Osteoblast (primary cell): ENCODE measurements at regions not wholly inside any gene's neighbourhood (a gene's known extent, or its start where the extent isn't known, plus 50 kb on each side); places are given as distances from the start of the nearest gene placed in this dataset.

Source experiments
- DNase-seq: peaks from one replicate; pipeline ENCODE4 v3.0.0; 2011; ENCODE audit warnings: low spot score, mixed read lengths; ENCODE audit not compliant: insufficient read length; ENCODE audit errors: missing footprints
- H2AFZ ChIP-seq: 2 replicates; pipeline ENCODE4 v1.6.0; 2011; ENCODE audit warnings: mild to moderate bottlenecking, low read length
- H3K27ac ChIP-seq: 2 replicates; pipeline ENCODE4 v1.5.1; 2011; ENCODE audit warnings: mild to moderate bottlenecking, low read depth, low read length, moderate library complexity
- H3K27me3 ChIP-seq: 2 replicates; pipeline ENCODE4 v1.6.0; 2012; ENCODE audit warnings: mild to moderate bottlenecking, control low read depth, inconsistent platforms, low read length, moderate library complexity; ENCODE audit not compliant: insufficient read depth
- H3K36me3 ChIP-seq: 2 replicates; pipeline ENCODE4 v1.5.1; 2011; ENCODE audit warnings: mild to moderate bottlenecking, low read length, control low read depth, moderate library complexity; ENCODE audit not compliant: insufficient read depth
- H3K4me1 ChIP-seq: 2 replicates; pipeline ENCODE4 v1.5.1; 2011; ENCODE audit warnings: mild to moderate bottlenecking, low read length, control low read depth, moderate library complexity; ENCODE audit not compliant: insufficient read depth
- H3K4me2 ChIP-seq: 2 replicates; pipeline ENCODE4 v1.6.0; 2011; ENCODE audit warnings: mild to moderate bottlenecking, low read length; ENCODE audit not compliant: insufficient read depth
- H3K4me3 ChIP-seq: fragments of 200-600 bp; sonication (generic); 3 replicates; pipeline ENCODE4 v1.5.1; 2012; ENCODE audit warnings: mild to moderate bottlenecking, low read length, inconsistent platforms; ENCODE audit not compliant: insufficient read depth
- H3K79me2 ChIP-seq: 2 replicates; pipeline ENCODE4 v1.6.0; 2012; ENCODE audit warnings: mild to moderate bottlenecking, low read length, control low read depth, inconsistent platforms; ENCODE audit not compliant: insufficient read depth
- H3K9me3 ChIP-seq: 2 replicates; pipeline ENCODE4 v1.5.1; 2011; ENCODE audit warnings: low read depth, low read length, control low read depth
- H4K20me1 ChIP-seq: 2 replicates; pipeline ENCODE4 v1.6.0; 2012; ENCODE audit warnings: mild to moderate bottlenecking, low read length, control low read depth; ENCODE audit not compliant: insufficient read depth
- CTCF ChIP-seq: IDR thresholded peaks from 2 replicates; pipeline ENCODE4 v1.5.1; 2011; ENCODE audit warnings: mild to moderate bottlenecking, low read depth, low read length, moderate library complexity; ENCODE audit errors: extremely low read depth

GRCh38 chr3:46102780-46103130 is 75.5 kb upstream of the XCR1 start:
- Histone ChIP-seq H3K4me2 (no peak overlapping the region), H3K4me1 (peaks cover 13% of the 10 kb centered on the region), H2AFZ (no peak overlapping the region), H3K27me3 (peaks cover 21% of the 10 kb centered on the region), H3K9me3 (no peaks in the 10 kb centered on the region), H4K20me1 (no peaks in the 10 kb centered on the region), H3K79me2 (no peaks in the 10 kb centered on the region), H3K4me3 (no peak overlapping the region), H3K36me3 (no peaks in the 10 kb centered on the region), H3K27ac (no peak overlapping the region)
- DNase-seq = no peak
- no peak for TF ChIP-seq CTCF

GRCh38 chr3:46102059-46102779 is 74.9 kb upstream of the XCR1 start:
- H3K36me3 ChIP-seq = no peaks in the 10 kb centered on the region
- no peaks in the 10 kb centered on the region for H3K79me2 ChIP-seq
- H3K4me2 ChIP-seq = no peak overlapping the region
- no peak overlapping the region for H3K27ac ChIP-seq
- peaks cover 18% of the 10 kb centered on the region for H3K4me1 ChIP-seq
- peaks cover 17% of the 10 kb centered on the region for H3K27me3 ChIP-seq
- no peaks in the 10 kb centered on the region for H4K20me1 ChIP-seq
- H3K9me3 ChIP-seq = no peaks in the 10 kb centered on the region
- TF ChIP-seq CTCF = no peak
- peak; percentile 39 for DNase-seq
- no peak overlapping the region for H3K4me3 ChIP-seq
- no peak overlapping the region for H2AFZ ChIP-seq

GRCh38 chr3:46100812-46101211 is 73.5 kb upstream of the XCR1 start:
- no peak for TF ChIP-seq CTCF

GRCh38 chr3:46098319-46098761 is 71.1 kb upstream of the XCR1 start:
- H3K4me2 ChIP-seq = peak overlapping the region; percentile 49

More at GRCh38 chr3:46100812-46101211, 73.5 kb upstream of the XCR1 start:
- Histone ChIP-seq H3K27me3 (peaks cover 10% of the 10 kb centered on the region), H3K27ac (no peak overlapping the region), H4K20me1 (no peaks in the 10 kb centered on the region), H3K79me2 (no peaks in the 10 kb centered on the region), H3K4me2 (no peak overlapping the region), H3K4me3 (no peak overlapping the region), H3K4me1 (peaks cover 21% of the 10 kb centered on the region), H2AFZ (no peak overlapping the region), H3K9me3 (no peaks in the 10 kb centered on the region), H3K36me3 (no peaks in the 10 kb centered on the region)
- no peak for DNase-seq

More at GRCh38 chr3:46098319-46098761, 71.1 kb upstream of the XCR1 start:
- Histone ChIP-seq H3K27ac (peak overlapping the region; percentile 81), H3K27me3 (no peaks in the 10 kb centered on the region), H3K4me1 (peaks cover 21% of the 10 kb centered on the region), H3K4me3 (no peak overlapping the region), H3K9me3 (no peaks in the 10 kb centered on the region), H2AFZ (peak overlapping the region; percentile 23), H3K79me2 (no peaks in the 10 kb centered on the region), H4K20me1 (no peaks in the 10 kb centered on the region), H3K36me3 (no peaks in the 10 kb centered on the region)
- TF ChIP-seq CTCF = no peak
- no peak for DNase-seq
